Liver (tissue), 3 donors: ENCODE measurements at regions not wholly inside any gene's neighbourhood (a gene's known extent, or its start where the extent isn't known, plus 50 kb on each side); places are given as distances from the start of the nearest gene placed in this dataset.

Experiments used
- MAX ChIP-seq: IDR thresholded peaks from 2 replicates; pipeline ENCODE4 v1.6.1; 2016; ENCODE audit warnings: antibody characterized with exemption
- NR2F2 ChIP-seq: IDR thresholded peaks from 2 replicates; pipeline ENCODE4 v1.6.1; 2016; ENCODE audit warnings: antibody characterized with exemption
- RAD21 ChIP-seq, 2 donors: IDR thresholded peaks; 2 replicates each; pipeline ENCODE4 v1.6.1; 2016; ENCODE audit warnings: antibody characterized with exemption in 2 of 2, mild to moderate bottlenecking in 2 of 2
- ZBTB33 ChIP-seq: IDR thresholded peaks from 2 replicates; pipeline ENCODE4 v1.6.1; 2016; ENCODE audit warnings: antibody characterized with exemption
- TF ChIP-seq, protein P1 (sequence below): fragments of 150-350 bp; IDR thresholded peaks from 2 replicates; pipeline ENCODE4 v1.5.1; 2017; ENCODE audit warnings: improper control_type of control experiment, low read depth, low read length; ENCODE audit not compliant: missing input control
- TF ChIP-seq, protein P2 (sequence below): IDR thresholded peaks from 2 replicates; pipeline ENCODE4 v1.6.1; 2016; ENCODE audit warnings: antibody characterized with exemption, mild to moderate bottlenecking
- donor health status: healthy.
- donor health status: healthy.

DNA sequence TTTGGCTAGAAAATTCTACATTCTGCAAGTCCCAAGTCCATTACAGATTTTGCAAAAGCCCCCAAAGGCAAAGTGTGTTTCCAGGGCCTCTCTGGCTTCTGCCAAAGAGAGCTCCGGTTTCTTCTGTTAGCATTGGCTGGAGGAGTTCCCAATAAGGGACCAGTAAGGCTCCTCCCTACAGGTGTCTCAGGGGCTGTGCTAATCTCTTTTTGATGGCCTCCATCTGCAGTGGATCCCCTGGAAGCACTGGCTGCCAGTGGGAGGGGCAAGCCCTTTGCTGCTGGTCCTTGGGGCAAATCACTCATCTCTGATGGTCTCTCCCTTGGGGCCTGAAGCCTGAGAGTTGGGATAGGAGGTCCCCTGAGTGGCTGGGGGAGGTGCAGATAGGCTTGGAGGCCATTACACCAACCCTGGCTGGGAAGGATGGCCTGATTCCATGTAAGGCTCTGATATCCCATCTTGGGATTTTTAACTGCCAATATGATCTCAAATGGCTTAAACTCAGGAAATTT lies 89.1 kb upstream of the USP24 start:
- TF ChIP-seq, protein P1, sequence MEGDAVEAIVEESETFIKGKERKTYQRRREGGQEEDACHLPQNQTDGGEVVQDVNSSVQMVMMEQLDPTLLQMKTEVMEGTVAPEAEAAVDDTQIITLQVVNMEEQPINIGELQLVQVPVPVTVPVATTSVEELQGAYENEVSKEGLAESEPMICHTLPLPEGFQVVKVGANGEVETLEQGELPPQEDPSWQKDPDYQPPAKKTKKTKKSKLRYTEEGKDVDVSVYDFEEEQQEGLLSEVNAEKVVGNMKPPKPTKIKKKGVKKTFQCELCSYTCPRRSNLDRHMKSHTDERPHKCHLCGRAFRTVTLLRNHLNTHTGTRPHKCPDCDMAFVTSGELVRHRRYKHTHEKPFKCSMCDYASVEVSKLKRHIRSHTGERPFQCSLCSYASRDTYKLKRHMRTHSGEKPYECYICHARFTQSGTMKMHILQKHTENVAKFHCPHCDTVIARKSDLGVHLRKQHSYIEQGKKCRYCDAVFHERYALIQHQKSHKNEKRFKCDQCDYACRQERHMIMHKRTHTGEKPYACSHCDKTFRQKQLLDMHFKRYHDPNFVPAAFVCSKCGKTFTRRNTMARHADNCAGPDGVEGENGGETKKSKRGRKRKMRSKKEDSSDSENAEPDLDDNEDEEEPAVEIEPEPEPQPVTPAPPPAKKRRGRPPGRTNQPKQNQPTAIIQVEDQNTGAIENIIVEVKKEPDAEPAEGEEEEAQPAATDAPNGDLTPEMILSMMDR = no peak
- TF ChIP-seq NR2F2 = no peak
- TF ChIP-seq RAD21 (IDR thresholded peaks at IDR 0.05) = no peak
- TF ChIP-seq, protein P2, sequence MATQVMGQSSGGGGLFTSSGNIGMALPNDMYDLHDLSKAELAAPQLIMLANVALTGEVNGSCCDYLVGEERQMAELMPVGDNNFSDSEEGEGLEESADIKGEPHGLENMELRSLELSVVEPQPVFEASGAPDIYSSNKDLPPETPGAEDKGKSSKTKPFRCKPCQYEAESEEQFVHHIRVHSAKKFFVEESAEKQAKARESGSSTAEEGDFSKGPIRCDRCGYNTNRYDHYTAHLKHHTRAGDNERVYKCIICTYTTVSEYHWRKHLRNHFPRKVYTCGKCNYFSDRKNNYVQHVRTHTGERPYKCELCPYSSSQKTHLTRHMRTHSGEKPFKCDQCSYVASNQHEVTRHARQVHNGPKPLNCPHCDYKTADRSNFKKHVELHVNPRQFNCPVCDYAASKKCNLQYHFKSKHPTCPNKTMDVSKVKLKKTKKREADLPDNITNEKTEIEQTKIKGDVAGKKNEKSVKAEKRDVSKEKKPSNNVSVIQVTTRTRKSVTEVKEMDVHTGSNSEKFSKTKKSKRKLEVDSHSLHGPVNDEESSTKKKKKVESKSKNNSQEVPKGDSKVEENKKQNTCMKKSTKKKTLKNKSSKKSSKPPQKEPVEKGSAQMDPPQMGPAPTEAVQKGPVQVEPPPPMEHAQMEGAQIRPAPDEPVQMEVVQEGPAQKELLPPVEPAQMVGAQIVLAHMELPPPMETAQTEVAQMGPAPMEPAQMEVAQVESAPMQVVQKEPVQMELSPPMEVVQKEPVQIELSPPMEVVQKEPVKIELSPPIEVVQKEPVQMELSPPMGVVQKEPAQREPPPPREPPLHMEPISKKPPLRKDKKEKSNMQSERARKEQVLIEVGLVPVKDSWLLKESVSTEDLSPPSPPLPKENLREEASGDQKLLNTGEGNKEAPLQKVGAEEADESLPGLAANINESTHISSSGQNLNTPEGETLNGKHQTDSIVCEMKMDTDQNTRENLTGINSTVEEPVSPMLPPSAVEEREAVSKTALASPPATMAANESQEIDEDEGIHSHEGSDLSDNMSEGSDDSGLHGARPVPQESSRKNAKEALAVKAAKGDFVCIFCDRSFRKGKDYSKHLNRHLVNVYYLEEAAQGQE = no peak
- no peak for TF ChIP-seq ZBTB33
- no peak for TF ChIP-seq MAX
